Naive thymus-derived CD4-positive, alpha-beta T cell (primary cell): ENCODE measurements at regions not wholly inside any gene's neighbourhood (a gene's known extent, or its start where the extent isn't known, plus 50 kb on each side); places are given as distances from the start of the nearest gene placed in this dataset.

Source experiments
- ATAC-seq: fragments of 150-1000 bp; cut with Tn5 transposase; 2 replicates; pipeline ENCODE4 v1.10.0; 2021; ENCODE audit warnings: mild to moderate bottlenecking, moderate library complexity
- CTCF ChIA-PET: fragments of 350-600 bp; sonication (Branson Sonifier 250); formaldehyde crosslinking; loops from one replicate; lab custom pipeline; 2021; ENCODE audit warnings: antibody characterized with exemption; lab: Charles Lee
- POLR2A ChIA-PET: fragments of 350-600 bp; sonication (Branson Sonifier 250); formaldehyde crosslinking; loops from one replicate; lab custom pipeline; 2021; ENCODE audit warnings: antibody characterized with exemption, inconsistent platforms; lab: Charles Lee
- DNase-seq, 9 donors: peaks; one replicate each; pipeline versions ENCODE4 v3.0.0 to v3.0.0-alpha.2; 2020 to 2022; ENCODE audit warnings: mixed read lengths in 1 of 9
- H3K27ac ChIP-seq: one replicate; pipeline ENCODE4 v1.7.0; 2013; ENCODE audit warnings: mild to moderate bottlenecking, low read depth, low read length, moderate library complexity
- H3K27me3 ChIP-seq, 2 donors: one replicate each; pipeline ENCODE4 v1.7.0; 2013; ENCODE audit warnings: low read length in 2 of 2, mild to moderate bottlenecking in 2 of 2, moderate library complexity in 2 of 2; ENCODE audit not compliant: control insufficient read depth in 2 of 2, insufficient read depth in 2 of 2
- H3K36me3 ChIP-seq, 3 experiments: 1 replicate in 2 of 3; 2 replicates in 1 of 3; pipeline ENCODE4 v1.7.0; 2013; ENCODE audit warnings: low read length in 3 of 3, mild to moderate bottlenecking in 3 of 3, moderate library complexity in 1 of 3; ENCODE audit not compliant: insufficient read depth in 3 of 3, control insufficient read depth in 2 of 3
- H3K4me1 ChIP-seq, 2 donors: one replicate each; pipeline ENCODE4 v1.7.0; 2013; ENCODE audit warnings: low read length in 2 of 2, mild to moderate bottlenecking in 2 of 2, moderate library complexity in 1 of 2; ENCODE audit not compliant: control insufficient read depth in 2 of 2, insufficient read depth in 2 of 2
- H3K4me3 ChIP-seq: 2 replicates; pipeline ENCODE4 v1.7.0; 2013; ENCODE audit warnings: mild to moderate bottlenecking, low read length
- H3K9me3 ChIP-seq, 3 experiments: 1 replicate in 2 of 3; 2 replicates in 1 of 3; pipeline ENCODE4 v1.7.0; 2013; ENCODE audit warnings: low read length in 3 of 3; ENCODE audit not compliant: control insufficient read depth in 2 of 3
- H3K27ac Mint-ChIP-seq, 9 donors: one replicate each; pipeline ENCODE4 v1.8.0; 2020 to 2022; ENCODE audit warnings: mixed read lengths in 9 of 9, mild to moderate bottlenecking in 8 of 9, moderate library complexity in 5 of 9, inconsistent platforms in 2 of 9
- H3K27me3 Mint-ChIP-seq, 5 donors: one replicate each; pipeline ENCODE4 v1.8.0; 2021 to 2022; ENCODE audit warnings: mixed read lengths in 5 of 5, mild to moderate bottlenecking in 1 of 5
- H3K36me3 Mint-ChIP-seq, 5 donors: one replicate each; pipeline ENCODE4 v1.8.0; 2020 to 2022; ENCODE audit warnings: mixed read lengths in 5 of 5, mild to moderate bottlenecking in 3 of 5, inconsistent platforms in 1 of 5
- H3K4me1 Mint-ChIP-seq, 7 donors: one replicate each; pipeline ENCODE4 v1.8.0; 2020 to 2022; ENCODE audit warnings: mixed read lengths in 7 of 7, mild to moderate bottlenecking in 3 of 7, inconsistent platforms in 1 of 7
- H3K4me3 Mint-ChIP-seq, 10 donors: one replicate each; pipeline ENCODE4 v1.8.0; 2020 to 2022; ENCODE audit warnings: mild to moderate bottlenecking in 10 of 10, mixed read lengths in 10 of 10, moderate library complexity in 6 of 10, inconsistent platforms in 2 of 10
- H3K9me3 Mint-ChIP-seq, 11 donors: one replicate each; pipeline ENCODE4 v1.8.0; 2020 to 2022; ENCODE audit warnings: mixed read lengths in 11 of 11, mild to moderate bottlenecking in 4 of 11, inconsistent platforms in 1 of 11, moderate library complexity in 1 of 11
- intact Hi-C, 2 donors: fragments of 100-400 bp; cut with micrococcal nuclease; formaldehyde crosslinking; loops; one replicate each; pipeline ENCODE4 v1.15.1; 2023

DNA sequence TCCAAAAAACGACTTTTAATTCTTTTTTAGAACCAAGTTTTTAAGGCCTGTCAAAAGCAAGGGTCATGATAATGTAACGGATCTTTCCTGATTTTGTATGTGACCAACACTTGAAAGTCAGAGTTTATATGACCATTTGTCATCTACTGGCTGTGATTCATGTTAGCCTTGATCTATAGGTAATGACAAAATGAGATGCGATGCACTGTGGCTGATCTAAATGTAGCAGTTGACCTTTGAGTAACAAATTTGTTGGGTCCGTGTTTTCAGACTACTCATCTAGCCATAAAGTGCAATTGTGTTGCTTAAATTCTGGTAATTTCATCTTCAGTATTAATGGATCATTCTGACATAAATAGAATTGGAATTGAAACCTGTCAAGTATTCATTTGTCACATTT is 202.5 kb downstream of the PCDH7 start:
- ATAC-seq (no peak), DNase-seq (no peak)
- H3K9me3 ChIP-seq = no peaks in the 10 kb centered on the region
- Mint-ChIP-seq H3K4me1 (no peaks in the 10 kb centered on the region), H3K27ac (no peak overlapping the region), H3K27me3 (no peaks in the 10 kb centered on the region), H3K9me3 (peaks cover 0 to 12% (median 0%) of the 10 kb centered on the region in 11 donors), H3K4me3 (no peak overlapping the region), H3K36me3 (no peaks in the 10 kb centered on the region)
- H3K27ac ChIP-seq = no peak overlapping the region
- no peaks in the 10 kb centered on the region for H3K27me3 ChIP-seq
- intact Hi-C loops = no loop called here
- H3K36me3 ChIP-seq = no peaks in the 10 kb centered on the region
- ChIA-PET CTCF (no interaction called here), POLR2A (no interaction called here)
- no peak overlapping the region for H3K4me3 ChIP-seq
- H3K4me1 ChIP-seq = no peaks in the 10 kb centered on the region

DNA sequence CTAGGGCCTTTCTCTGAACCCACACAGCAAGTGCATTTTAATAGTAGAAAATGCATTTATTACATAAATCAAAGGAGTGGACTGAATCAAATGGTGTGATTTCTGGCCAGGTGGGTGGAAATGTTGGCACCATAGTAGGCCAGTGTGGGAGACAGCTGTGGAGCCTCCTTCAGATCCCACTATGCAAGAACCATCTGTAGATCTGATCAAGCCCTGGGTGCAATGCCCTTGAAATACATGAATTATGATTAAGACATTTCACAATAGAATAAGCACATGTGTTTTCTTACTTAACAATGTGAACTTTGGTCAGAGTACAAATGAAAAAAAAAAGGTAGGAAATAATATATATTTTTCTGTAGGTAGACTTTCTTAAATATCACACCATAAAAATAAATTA is 204.3 kb downstream of the PCDH7 start:
- H3K4me3 ChIP-seq = no peak overlapping the region
- no peak overlapping the region for H3K27ac ChIP-seq
- Mint-ChIP-seq H3K27ac (no peak overlapping the region), H3K4me3 (no peak overlapping the region), H3K9me3 (peaks cover 0 to 7% (median 0%) of the 10 kb centered on the region in 11 donors), H3K36me3 (no peaks in the 10 kb centered on the region), H3K4me1 (no peaks in the 10 kb centered on the region), H3K27me3 (no peaks in the 10 kb centered on the region)
- intact Hi-C loops = no loop called here
- H3K27me3 ChIP-seq = no peaks in the 10 kb centered on the region
- no peaks in the 10 kb centered on the region for H3K4me1 ChIP-seq
- no peaks in the 10 kb centered on the region for H3K36me3 ChIP-seq
- no peaks in the 10 kb centered on the region for H3K9me3 ChIP-seq
- ChIA-PET POLR2A (no interaction called here), CTCF (no interaction called here)
- ATAC-seq (no peak), DNase-seq (no peak)

DNA sequence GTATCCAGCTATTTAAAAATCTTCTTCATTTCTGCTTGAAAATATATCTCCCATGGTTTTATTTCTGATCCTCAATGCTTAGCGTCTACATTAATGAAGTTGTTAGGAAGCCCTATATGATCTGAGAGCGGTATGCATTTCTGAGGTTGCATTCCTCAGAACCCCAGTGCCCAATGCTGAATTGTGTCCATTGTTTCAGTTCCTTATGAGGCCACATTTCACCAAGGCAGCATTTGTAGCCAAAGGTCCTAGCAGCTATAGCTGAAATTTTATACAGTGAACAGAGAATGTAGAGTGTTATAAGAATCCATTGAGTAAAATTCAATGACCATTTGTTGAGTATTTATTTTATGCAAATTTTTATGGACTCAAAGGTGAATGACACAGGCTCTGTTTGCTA is 209.5 kb downstream of the PCDH7 start:
- H3K36me3 ChIP-seq = no peaks in the 10 kb centered on the region
- DNase-seq (no peak), ATAC-seq (no peak)
- Mint-ChIP-seq H3K4me3 (no peak overlapping the region), H3K27me3 (no peaks in the 10 kb centered on the region), H3K27ac (no peak overlapping the region), H3K36me3 (peaks cover 0 to 4% (median 0%) of the 10 kb centered on the region in 5 donors), H3K9me3 (peaks cover 0 to 21% (median 2%) of the 10 kb centered on the region in 11 donors), H3K4me1 (no peaks in the 10 kb centered on the region)
- no peaks in the 10 kb centered on the region for H3K4me1 ChIP-seq
- H3K27ac ChIP-seq = no peak overlapping the region
- H3K27me3 ChIP-seq = no peaks in the 10 kb centered on the region
- intact Hi-C loops = no loop called here
- H3K4me3 ChIP-seq = no peak overlapping the region
- ChIA-PET CTCF (no interaction called here), POLR2A (no interaction called here)
- no peaks in the 10 kb centered on the region for H3K9me3 ChIP-seq

DNA sequence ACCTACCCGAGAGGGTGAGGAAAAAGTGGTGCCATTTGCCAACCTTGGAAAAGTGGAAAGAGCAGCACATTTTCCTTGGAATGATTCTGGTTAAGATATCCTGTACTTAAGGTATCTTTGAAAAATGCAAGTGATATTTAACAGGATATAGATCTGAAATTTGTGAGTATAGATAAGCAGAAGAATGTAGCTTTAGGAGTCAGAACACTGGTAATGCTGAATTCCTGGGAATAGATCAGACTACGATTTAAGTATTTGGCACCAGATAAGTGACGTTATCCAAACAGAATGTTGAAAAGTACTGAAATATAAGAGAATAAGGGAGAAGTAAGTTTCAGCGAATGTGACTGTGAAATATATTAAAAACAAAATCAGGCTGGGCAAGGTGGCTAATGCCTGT is 210.1 kb downstream of the PCDH7 start:
- Mint-ChIP-seq H3K27ac (no peak overlapping the region), H3K27me3 (no peaks in the 10 kb centered on the region), H3K36me3 (peaks cover 0 to 4% (median 0%) of the 10 kb centered on the region in 5 donors), H3K4me1 (no peaks in the 10 kb centered on the region), H3K9me3 (peaks cover 0 to 17% (median 2%) of the 10 kb centered on the region in 11 donors), H3K4me3 (no peak overlapping the region)
- Histone ChIP-seq H3K27ac (no peak overlapping the region), H3K9me3 (no peaks in the 10 kb centered on the region), H3K36me3 (no peaks in the 10 kb centered on the region), H3K27me3 (no peaks in the 10 kb centered on the region), H3K4me3 (no peak overlapping the region), H3K4me1 (no peaks in the 10 kb centered on the region)
- ChIA-PET CTCF (no interaction called here), POLR2A (no interaction called here)
- no peak for ATAC-seq
- intact Hi-C loops = no loop called here
- DNase-seq = no peak

DNA sequence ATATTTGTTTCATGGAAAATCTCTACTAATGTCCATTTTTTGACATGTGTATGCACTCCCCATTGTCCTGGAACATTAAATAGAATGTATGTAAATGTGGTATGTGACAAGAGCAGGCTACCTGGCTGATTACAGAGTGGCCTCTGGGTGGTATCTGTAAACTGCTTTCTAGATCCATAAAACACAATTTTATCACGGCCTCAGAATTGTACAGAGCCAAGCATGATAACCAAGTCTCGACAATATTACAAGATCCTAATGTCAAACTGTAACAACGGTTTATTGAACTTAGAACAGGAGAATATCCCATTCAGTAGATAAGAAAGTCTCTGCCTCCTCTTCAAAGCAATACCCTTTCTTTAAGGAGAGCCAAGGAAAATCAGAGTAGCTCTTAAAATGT is 212.4 kb downstream of the PCDH7 start:
- Mint-ChIP-seq H3K27me3 (no peaks in the 10 kb centered on the region), H3K4me1 (no peaks in the 10 kb centered on the region), H3K4me3 (no peak overlapping the region), H3K36me3 (peaks cover 0 to 4% (median 0%) of the 10 kb centered on the region in 5 donors), H3K27ac (no peak overlapping the region), H3K9me3 (peaks cover 0 to 14% (median 2%) of the 10 kb centered on the region in 11 donors)
- ATAC-seq = no peak
- Histone ChIP-seq H3K27me3 (no peaks in the 10 kb centered on the region), H3K9me3 (no peaks in the 10 kb centered on the region), H3K36me3 (no peaks in the 10 kb centered on the region), H3K4me3 (no peak overlapping the region), H3K4me1 (no peaks in the 10 kb centered on the region), H3K27ac (no peak overlapping the region)
- no peak for DNase-seq
- CTCF ChIA-PET = no interaction called here
- intact Hi-C loops = no loop called here
- POLR2A ChIA-PET = no interaction called here

- ATAC-seq = no peak
- Mint-ChIP-seq H3K4me3 (no peak overlapping the region), H3K27me3 (no peaks in the 10 kb centered on the region), H3K4me1 (no peaks in the 10 kb centered on the region), H3K9me3 (peaks cover 0 to 16% (median 0%) of the 10 kb centered on the region in 11 donors), H3K36me3 (no peaks in the 10 kb centered on the region), H3K27ac (no peak overlapping the region)
- H3K4me3 ChIP-seq = no peak overlapping the region
- H3K27ac ChIP-seq = no peak overlapping the region
- no peak for DNase-seq
- H3K9me3 ChIP-seq = no peaks in the 10 kb centered on the region
- CTCF ChIA-PET = no interaction called here
- H3K27me3 ChIP-seq = no peaks in the 10 kb centered on the region
- H3K4me1 ChIP-seq = no peaks in the 10 kb centered on the region
- H3K36me3 ChIP-seq = no peaks in the 10 kb centered on the region
- intact Hi-C loops = no loop called here
- POLR2A ChIA-PET = no interaction called here
Measured at GRCh38 chr4:30939069-30939468, 218.9 kb downstream of the PCDH7 start.

DNA sequence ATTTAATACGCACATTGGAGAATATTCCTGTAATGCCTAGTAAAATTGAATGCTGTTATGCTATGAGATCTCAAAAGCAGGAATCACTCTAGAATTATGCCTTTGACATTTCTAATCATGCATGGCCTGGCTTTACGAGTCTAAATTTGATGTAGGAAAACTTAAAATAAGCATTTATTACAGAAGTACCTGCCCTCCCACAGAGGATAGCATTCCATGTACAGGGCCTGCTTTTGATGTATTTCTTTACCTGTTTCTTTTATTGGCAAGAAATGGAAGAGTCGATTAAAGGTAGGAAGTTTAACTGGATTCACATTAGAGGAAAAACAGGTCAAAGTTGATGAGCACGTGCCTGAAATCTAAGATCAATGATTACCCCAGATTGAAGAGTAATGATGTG is 219.5 kb downstream of the PCDH7 start:
- intact Hi-C loops = no loop called here
- Histone ChIP-seq H3K4me3 (no peak overlapping the region), H3K9me3 (no peaks in the 10 kb centered on the region), H3K27ac (no peak overlapping the region), H3K4me1 (no peaks in the 10 kb centered on the region), H3K36me3 (no peaks in the 10 kb centered on the region), H3K27me3 (no peaks in the 10 kb centered on the region)
- DNase-seq (no peak), ATAC-seq (no peak)
- Mint-ChIP-seq H3K27me3 (no peaks in the 10 kb centered on the region), H3K36me3 (no peaks in the 10 kb centered on the region), H3K4me3 (no peak overlapping the region), H3K9me3 (peaks cover 0 to 10% (median 0%) of the 10 kb centered on the region in 11 donors), H3K27ac (no peak overlapping the region), H3K4me1 (no peaks in the 10 kb centered on the region)
- ChIA-PET POLR2A (no interaction called here), CTCF (no interaction called here)
